Astrocyte of the spinal cord (primary cell): ENCODE measurements at regions not wholly inside any gene's neighbourhood (a gene's known extent, or its start where the extent isn't known, plus 50 kb on each side); places are given as distances from the start of the nearest gene placed in this dataset.

ENCODE experiments used
- DNase-seq: peaks from one replicate; pipeline ENCODE4 v3.0.0; 2011; ENCODE audit warnings: low read depth, low spot score
- H3K4me3 ChIP-seq: 2 replicates; pipeline ENCODE4 v1.5.1; 2011; ENCODE audit warnings: low read depth, mild to moderate bottlenecking, low read length, moderate library complexity
- in situ Hi-C: cut with HindIII; loops from 2 replicates; pipeline ENCODE4 v1.10.0; 2017; ENCODE audit warnings: low sequenced_read_pairs
- TF ChIP-seq, protein P1 (sequence below): IDR thresholded peaks from 2 replicates; pipeline ENCODE4 v1.5.1; 2012; ENCODE audit warnings: low read depth, mild to moderate bottlenecking, low read length, inconsistent platforms

DNA sequence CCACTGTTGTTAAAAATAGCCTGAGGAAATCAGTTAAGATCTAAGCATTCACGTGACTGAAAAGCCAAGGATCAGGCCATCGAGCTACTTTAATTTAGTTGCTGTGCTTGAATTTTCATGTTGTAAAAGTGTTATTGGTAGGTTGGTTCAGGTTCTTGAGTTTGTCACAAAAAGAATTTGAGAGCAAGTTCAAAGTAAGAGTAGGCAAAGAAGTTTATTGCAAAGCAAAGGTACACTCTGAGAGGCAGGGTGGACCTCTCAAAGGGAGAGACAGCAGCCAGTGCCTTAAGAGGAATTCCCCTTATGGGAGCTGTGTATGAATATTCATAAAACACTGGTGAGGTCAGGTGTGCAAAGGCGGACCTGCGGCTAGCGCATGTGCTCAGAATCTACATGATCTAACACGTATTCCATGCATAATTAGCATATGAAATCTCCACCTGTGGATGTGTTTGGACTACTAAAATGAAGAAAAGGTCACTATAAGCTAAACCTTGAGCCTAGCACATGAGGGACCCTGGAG, 236.5 kb downstream of the NDUFA10 start:
- TF ChIP-seq, protein P1, sequence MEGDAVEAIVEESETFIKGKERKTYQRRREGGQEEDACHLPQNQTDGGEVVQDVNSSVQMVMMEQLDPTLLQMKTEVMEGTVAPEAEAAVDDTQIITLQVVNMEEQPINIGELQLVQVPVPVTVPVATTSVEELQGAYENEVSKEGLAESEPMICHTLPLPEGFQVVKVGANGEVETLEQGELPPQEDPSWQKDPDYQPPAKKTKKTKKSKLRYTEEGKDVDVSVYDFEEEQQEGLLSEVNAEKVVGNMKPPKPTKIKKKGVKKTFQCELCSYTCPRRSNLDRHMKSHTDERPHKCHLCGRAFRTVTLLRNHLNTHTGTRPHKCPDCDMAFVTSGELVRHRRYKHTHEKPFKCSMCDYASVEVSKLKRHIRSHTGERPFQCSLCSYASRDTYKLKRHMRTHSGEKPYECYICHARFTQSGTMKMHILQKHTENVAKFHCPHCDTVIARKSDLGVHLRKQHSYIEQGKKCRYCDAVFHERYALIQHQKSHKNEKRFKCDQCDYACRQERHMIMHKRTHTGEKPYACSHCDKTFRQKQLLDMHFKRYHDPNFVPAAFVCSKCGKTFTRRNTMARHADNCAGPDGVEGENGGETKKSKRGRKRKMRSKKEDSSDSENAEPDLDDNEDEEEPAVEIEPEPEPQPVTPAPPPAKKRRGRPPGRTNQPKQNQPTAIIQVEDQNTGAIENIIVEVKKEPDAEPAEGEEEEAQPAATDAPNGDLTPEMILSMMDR = no peak
- in situ Hi-C loops = no loop called here

DNA sequence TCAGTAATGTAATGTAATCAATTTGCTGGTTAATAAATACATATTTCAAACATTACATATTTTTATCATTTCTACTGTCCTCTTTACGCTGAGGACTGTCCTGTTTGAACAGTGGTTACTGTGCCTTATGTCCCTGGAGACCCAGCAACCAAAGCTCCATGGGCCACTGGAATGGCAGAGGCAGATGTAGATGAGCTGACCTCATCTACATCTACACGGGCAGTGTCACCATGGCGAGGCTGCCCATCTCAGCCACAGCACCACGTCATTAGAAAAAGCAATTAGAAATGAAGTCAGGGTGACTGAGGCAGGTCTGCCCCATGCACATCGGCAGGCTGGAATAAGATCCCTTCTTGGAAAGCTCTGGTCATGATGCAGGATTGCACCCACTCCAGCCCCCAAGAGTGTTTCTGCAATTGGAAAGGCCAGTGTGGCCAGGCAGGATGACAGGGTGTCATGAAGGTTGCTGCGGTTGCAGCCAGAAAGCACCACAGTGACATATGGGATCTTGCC, 237.5 kb downstream of the NDUFA10 start:
- TF ChIP-seq, protein P1 = no peak
- no peak overlapping the region for H3K4me3 ChIP-seq
- DNase-seq = no peak
- in situ Hi-C loops = no loop called here

More for the DNA sequence above, 236.5 kb downstream of the NDUFA10 start:
- DNase-seq = no peak
- H3K4me3 ChIP-seq = no peak overlapping the region

- TF ChIP-seq, protein P1 = no peak
- H3K4me3 ChIP-seq = no peak overlapping the region
- DNase-seq = no peak
- in situ Hi-C loops = no loop called here
These were observed 238.4 kb downstream of the NDUFA10 start for GRCh38 chr2:239786791-239787190.

DNA sequence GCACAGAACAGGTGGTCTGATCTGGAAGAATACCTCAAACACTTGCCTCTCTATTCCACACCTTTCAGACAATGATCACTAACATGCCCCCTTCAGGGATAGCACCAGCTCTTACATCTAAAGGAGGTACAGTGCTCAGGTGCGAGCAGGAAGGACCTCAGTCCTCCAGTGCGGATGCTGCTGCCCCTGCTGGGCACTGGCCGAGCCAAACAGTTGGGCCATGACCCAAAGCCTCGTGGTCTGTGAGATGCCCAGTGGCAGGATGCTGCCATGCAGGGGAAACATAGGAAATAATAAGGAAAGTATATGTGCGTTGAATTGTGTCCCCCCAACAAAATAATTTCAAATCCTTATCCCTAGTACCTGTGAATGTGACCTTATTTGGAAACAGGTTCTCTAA, 243.7 kb downstream of the NDUFA10 start:
- in situ Hi-C loops = no loop called here
- no peak overlapping the region for H3K4me3 ChIP-seq
- TF ChIP-seq, protein P1 = no peak
- no peak for DNase-seq

DNA sequence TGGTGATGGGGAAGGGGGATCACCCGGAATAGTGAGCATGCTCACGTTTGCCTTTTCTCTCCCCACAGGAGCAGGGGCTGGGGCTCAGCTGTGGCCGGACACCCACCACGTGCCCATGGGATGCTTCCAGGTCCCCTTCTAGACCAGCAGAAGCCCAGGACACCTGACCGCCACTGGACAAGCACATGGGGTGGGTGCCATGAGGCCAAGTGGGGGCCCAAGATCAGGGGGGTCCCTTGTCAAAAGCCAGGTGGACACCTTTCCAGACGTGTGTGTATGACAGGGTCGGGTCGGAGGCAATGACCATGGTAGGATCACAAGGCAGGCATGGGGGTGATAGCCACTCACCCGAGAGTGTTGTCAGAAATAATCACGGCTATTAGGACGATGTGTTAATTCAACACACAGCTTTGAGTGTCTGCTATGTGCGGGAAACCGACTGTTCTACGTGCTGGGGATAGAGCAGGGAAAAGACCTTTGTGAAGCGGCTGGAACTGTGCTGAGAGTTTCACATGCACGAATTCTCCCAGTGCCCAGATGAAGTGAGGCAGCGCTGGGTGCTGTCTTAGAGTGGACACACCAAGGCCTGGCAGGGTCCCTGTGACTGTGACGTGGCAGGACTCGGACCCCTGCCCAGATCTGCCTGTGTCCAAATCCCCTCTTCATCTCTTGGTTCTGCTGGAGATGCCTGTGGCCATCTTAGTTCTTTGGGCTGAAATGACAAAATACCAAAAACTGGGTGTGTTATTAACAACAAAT, 244.7 kb downstream of the NDUFA10 start:
- TF ChIP-seq, protein P1 = no peak
- in situ Hi-C loops = no loop called here
- no peak for DNase-seq
- H3K4me3 ChIP-seq = no peak overlapping the region

- in situ Hi-C loops = no loop called here
- DNase-seq = no peak
- TF ChIP-seq, protein P1 = no peak
- H3K4me3 ChIP-seq = no peak overlapping the region
These were observed 245.6 kb downstream of the NDUFA10 start for GRCh38 chr2:239779584-239779983.
